Upper lobe of left lung (tissue), 6 donors: ENCODE measurements at regions not wholly inside any gene's neighbourhood (a gene's known extent, or its start where the extent isn't known, plus 50 kb on each side); places are given as distances from the start of the nearest gene placed in this dataset.

Experiments used
- ATAC-seq, 2 donors: fragments of 200-7000 bp; cut with Tn5 transposase; one replicate each; pipeline ENCODE4 v1.9.1; 2022; ENCODE audit warnings: mild to moderate bottlenecking in 2 of 2, moderate library complexity in 2 of 2; ENCODE audit not compliant: low FRiP score in 2 of 2
- DNase-seq, 2 donors: peaks; one replicate each; pipeline ENCODE4 v3.0.0-alpha.2; 2019 to 2020
- H3K27ac ChIP-seq, 4 donors: fragments of 200-600 bp; sonication (generic); one replicate each; pipeline ENCODE4 v1.5.1; 2016 to 2019
- H3K27me3 ChIP-seq, 4 donors: fragments of 200-600 bp; sonication (generic); one replicate each; pipeline ENCODE4 v1.5.1; 2017 to 2019
- H3K36me3 ChIP-seq, 4 donors: fragments of 200-600 bp; sonication (generic); one replicate each; pipeline ENCODE4 v1.5.1; 2016 to 2019
- H3K4me1 ChIP-seq, 4 donors: fragments of 200-600 bp; sonication (generic); one replicate each; pipeline ENCODE4 v1.5.1; 2018 to 2019
- H3K4me3 ChIP-seq, 4 donors: fragments of 200-600 bp; sonication (generic); one replicate each; pipeline ENCODE4 v1.5.1; 2017 to 2019; ENCODE audit warnings: mild to moderate bottlenecking in 2 of 4, moderate library complexity in 1 of 4
- H3K9me3 ChIP-seq, 4 donors: fragments of 200-600 bp; sonication (generic); one replicate each; pipeline ENCODE4 v1.5.1; 2018 to 2019
- CTCF ChIP-seq, 6 experiments: fragments of 450-650 bp in 4 of 6; fragments of 200-600 bp in 2 of 6; sonication (generic) in 2 of 6; IDR thresholded peaks; one replicate each; pipeline ENCODE4 v1.5.1; 2016 to 2019; ENCODE audit warnings: antibody characterized with exemption in 6 of 6
- EP300 ChIP-seq, 4 donors: sonication (generic); formaldehyde crosslinking; IDR thresholded peaks; one replicate each; pipeline ENCODE4 v1.5.1; 2017; ENCODE audit warnings: antibody characterized with exemption in 4 of 4, control low read depth in 2 of 4
- POLR2A ChIP-seq, 4 donors: fragments of 450-650 bp; IDR thresholded peaks; one replicate each; pipeline ENCODE4 v1.5.1; 2016 to 2017; ENCODE audit warnings: antibody characterized with exemption in 4 of 4, mild to moderate bottlenecking in 2 of 4
- POLR2AphosphoS5 ChIP-seq, 2 donors: sonication (generic); formaldehyde crosslinking; IDR thresholded peaks; one replicate each; pipeline ENCODE4 v1.5.1; 2017; ENCODE audit warnings: antibody characterized with exemption in 2 of 2
- WGBS, 2 donors: methylation state at CpG; one replicate each; pipeline ENCODE4 v1.1.5; 2017 to 2018; 5-methylcytosine and 5-hydroxymethylcytosine counted together
- donor health status: DM: no; HTN: no; CAD: no; lungs with moderate emphysema.
- donor health status: DM: no; HTN: yes; CAD: no; lungs with severe emphysema.

DNA sequence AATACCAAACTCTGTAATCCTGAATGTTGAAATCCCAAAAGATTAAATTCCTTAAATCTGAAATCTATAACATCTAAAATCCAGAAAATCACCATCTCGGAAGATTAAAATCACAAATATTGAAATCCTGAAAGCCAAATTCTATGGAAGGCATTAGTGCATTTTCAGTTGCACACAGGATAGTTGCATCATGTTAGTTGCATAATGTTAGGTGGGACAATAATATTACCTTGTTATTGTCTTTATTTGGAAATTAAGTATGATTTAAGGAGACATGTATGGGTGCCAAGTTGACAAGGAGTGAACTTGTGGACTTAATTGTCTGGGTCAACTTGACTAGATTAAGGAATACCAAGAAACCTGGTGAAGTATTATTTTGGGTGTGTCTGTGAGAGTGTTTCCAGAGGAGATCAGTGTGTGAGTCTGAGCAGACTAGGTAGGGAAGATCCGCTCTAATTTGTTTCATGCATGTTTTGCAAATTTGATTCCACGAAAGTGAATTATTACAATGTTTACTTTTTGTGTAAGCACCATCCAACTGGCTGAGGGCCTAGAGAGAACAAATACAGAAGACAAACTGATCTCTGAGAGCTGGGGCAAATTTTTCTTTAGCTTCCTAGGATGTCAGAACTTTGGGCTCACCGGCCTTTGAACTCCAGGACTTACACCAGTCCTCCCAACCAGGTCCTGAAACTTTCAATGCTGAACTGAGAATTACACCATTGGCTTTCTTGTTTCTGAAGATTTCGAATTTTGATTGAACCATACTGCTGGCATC lies 545.1 kb upstream of the IRAK1BP1 start:
- H3K9me3 ChIP-seq = no peaks in the 10 kb centered on the region
- H3K27ac ChIP-seq = no peak overlapping the region
- no peak overlapping the region for H3K4me3 ChIP-seq
- no peaks in the 10 kb centered on the region for H3K27me3 ChIP-seq
- TF ChIP-seq POLR2AphosphoS5 (IDR thresholded peaks at IDR 0.05) (no peak), CTCF (IDR thresholded peaks at IDR 0.05) (no peak), EP300 (IDR thresholded peaks at IDR 0.05) (no peak), POLR2A (IDR thresholded peaks at IDR 0.05) (no peak)
- DNase-seq (no peak), ATAC-seq (no peak)
- WGBS, 2 donors = 76 to 79% methylated on average over 5 of the region's 5 CpGs
- H3K4me1 ChIP-seq = no peaks in the 10 kb centered on the region
- H3K36me3 ChIP-seq = no peaks in the 10 kb centered on the region

DNA sequence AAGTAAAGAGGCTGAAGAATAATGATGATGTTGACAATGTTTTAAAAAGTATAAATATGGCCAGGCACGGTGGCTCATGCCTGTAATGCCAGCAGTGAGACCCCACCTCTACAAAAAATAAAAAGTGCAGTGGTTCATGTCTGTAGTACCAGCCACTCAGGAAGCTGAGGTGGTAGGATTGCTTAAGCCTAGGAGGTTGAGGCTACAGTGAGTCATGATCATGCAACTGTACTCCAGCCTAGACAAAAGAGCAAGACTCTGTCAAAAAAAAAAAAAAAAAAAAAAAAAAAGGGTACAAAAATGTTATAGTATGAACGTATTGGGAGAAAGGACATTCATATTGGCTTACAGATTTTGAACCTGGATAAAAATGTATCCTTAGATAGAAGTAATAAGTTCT lies 543.1 kb upstream of the IRAK1BP1 start:
- WGBS, 2 donors = 67 to 81% methylated on average over 2 of the region's 2 CpGs
- DNase-seq (no peak), ATAC-seq (no peak)
- Histone ChIP-seq H3K36me3 (no peaks in the 10 kb centered on the region), H3K4me1 (no peaks in the 10 kb centered on the region), H3K27ac (no peak overlapping the region), H3K27me3 (no peaks in the 10 kb centered on the region), H3K4me3 (no peak overlapping the region), H3K9me3 (no peaks in the 10 kb centered on the region)
- TF ChIP-seq POLR2AphosphoS5 (IDR thresholded peaks at IDR 0.05) (no peak), EP300 (IDR thresholded peaks at IDR 0.05) (no peak), CTCF (IDR thresholded peaks at IDR 0.05) (no peak), POLR2A (IDR thresholded peaks at IDR 0.05) (no peak)

- DNase-seq (no peak), ATAC-seq (no peak)
- no peaks in the 10 kb centered on the region for H3K27me3 ChIP-seq
- TF ChIP-seq EP300 (IDR thresholded peaks at IDR 0.05) = no peak
- no peak for TF ChIP-seq CTCF (IDR thresholded peaks at IDR 0.05)
- no peak for TF ChIP-seq POLR2A (IDR thresholded peaks at IDR 0.05)
- no peak for TF ChIP-seq POLR2AphosphoS5 (IDR thresholded peaks at IDR 0.05)
- H3K9me3 ChIP-seq = no peaks in the 10 kb centered on the region
- no peak overlapping the region for H3K27ac ChIP-seq
- H3K36me3 ChIP-seq = no peaks in the 10 kb centered on the region
- no peaks in the 10 kb centered on the region for H3K4me1 ChIP-seq
- H3K4me3 ChIP-seq = no peak overlapping the region
These were observed 526.6 kb upstream of the IRAK1BP1 start for GRCh38 chr6:78340755-78341154.

DNA sequence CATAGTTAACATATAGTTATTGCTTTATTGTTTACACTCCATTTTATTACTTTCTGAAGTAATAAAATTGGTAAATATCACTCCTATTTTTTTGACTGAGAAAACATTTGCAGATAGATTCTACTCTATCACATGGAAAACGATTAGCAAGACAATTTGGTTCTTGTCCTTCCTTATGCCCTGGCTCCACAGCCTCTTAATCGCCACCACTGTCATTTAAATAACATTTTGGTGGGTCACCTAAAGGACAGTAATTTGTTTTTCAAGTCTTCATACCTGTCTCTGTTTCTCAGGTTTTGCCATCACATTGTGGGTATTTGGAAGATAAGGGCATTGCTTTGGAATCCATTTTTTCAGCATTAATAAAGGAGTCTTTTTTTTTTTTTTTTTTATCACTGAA lies 521.5 kb upstream of the IRAK1BP1 start:
- Histone ChIP-seq H3K4me3 (no peak overlapping the region), H3K27me3 (no peaks in the 10 kb centered on the region), H3K27ac (no peak overlapping the region), H3K9me3 (no peaks in the 10 kb centered on the region), H3K4me1 (no peaks in the 10 kb centered on the region), H3K36me3 (no peaks in the 10 kb centered on the region)
- DNase-seq (no peak), ATAC-seq (no peak)
- WGBS, 2 donors = 55 to 58% methylated on average over 2 of the region's 2 CpGs
- TF ChIP-seq POLR2A (IDR thresholded peaks at IDR 0.05) = no peak
- TF ChIP-seq POLR2AphosphoS5 (IDR thresholded peaks at IDR 0.05) = no peak
- no peak for TF ChIP-seq EP300 (IDR thresholded peaks at IDR 0.05)
- TF ChIP-seq CTCF (IDR thresholded peaks at IDR 0.05) = no peak
